ENCODE measurements at regions not wholly inside any gene's neighbourhood (a gene's known extent, or its start where the extent isn't known, plus 50 kb on each side); places are given as distances from the start of the nearest gene placed in this dataset.

- Histone ChIP-seq H3K36me3 (ENCODE audit: control insufficient read depth, insufficient read depth, low read length) (no peaks in the 10 kb centered on the region), H3K27me3 (ENCODE audit: control insufficient read depth, insufficient read depth, low read length) (no peaks in the 10 kb centered on the region), H3K4me3 (ENCODE audit: low read depth, low read length) (no peak overlapping the region)
- DNase-seq (ENCODE audit: low read depth) = no peak
- TF ChIP-seq CTCF (IDR thresholded peaks at IDR 0.05; ENCODE audit: insufficient read depth, low read length, poor library complexity, severe bottlenecking) = no peak
These were observed 271.1 kb downstream of the GALR1 start for GRCh38 chr18:77520767-77521166.

- TF ChIP-seq CTCF (IDR thresholded peaks at IDR 0.05; ENCODE audit: insufficient read depth, low read length, poor library complexity, severe bottlenecking) = no peak
- Histone ChIP-seq H3K4me3 (ENCODE audit: low read depth, low read length) (no peak overlapping the region), H3K27me3 (ENCODE audit: control insufficient read depth, insufficient read depth, low read length) (no peaks in the 10 kb centered on the region), H3K36me3 (ENCODE audit: control insufficient read depth, insufficient read depth, low read length) (no peaks in the 10 kb centered on the region)
- no peak for DNase-seq (ENCODE audit: low read depth)
These were observed 272.5 kb downstream of the GALR1 start for GRCh38 chr18:77522051-77522675.

GRCh38 chr18:77524909-77525308, 275.3 kb downstream of the GALR1 start:
- Histone ChIP-seq H3K4me3 (ENCODE audit: low read depth, low read length) (no peak overlapping the region), H3K27me3 (ENCODE audit: control insufficient read depth, insufficient read depth, low read length) (no peaks in the 10 kb centered on the region), H3K36me3 (ENCODE audit: control insufficient read depth, insufficient read depth, low read length) (no peaks in the 10 kb centered on the region)
- no peak for TF ChIP-seq CTCF (IDR thresholded peaks at IDR 0.05; ENCODE audit: insufficient read depth, low read length, poor library complexity, severe bottlenecking)
- DNase-seq (ENCODE audit: low read depth) = no peak

GRCh38 chr18:77526962-77527361, 277.3 kb downstream of the GALR1 start:
- no peaks in the 10 kb centered on the region for H3K36me3 ChIP-seq (ENCODE audit: control insufficient read depth, insufficient read depth, low read length)
- no peaks in the 10 kb centered on the region for H3K27me3 ChIP-seq (ENCODE audit: control insufficient read depth, insufficient read depth, low read length)
- H3K4me3 ChIP-seq (ENCODE audit: low read depth, low read length) = no peak overlapping the region
- TF ChIP-seq CTCF (IDR thresholded peaks at IDR 0.05; ENCODE audit: insufficient read depth, low read length, poor library complexity, severe bottlenecking) = no peak
- no peak for DNase-seq (ENCODE audit: low read depth)

GRCh38 chr18:77528872-77529271, 279.2 kb downstream of the GALR1 start:
- no peak for DNase-seq (ENCODE audit: low read depth)
- Histone ChIP-seq H3K27me3 (ENCODE audit: control insufficient read depth, insufficient read depth, low read length) (no peaks in the 10 kb centered on the region), H3K4me3 (ENCODE audit: low read depth, low read length) (no peak overlapping the region), H3K36me3 (ENCODE audit: control insufficient read depth, insufficient read depth, low read length) (no peaks in the 10 kb centered on the region)
- TF ChIP-seq CTCF (IDR thresholded peaks at IDR 0.05; ENCODE audit: insufficient read depth, low read length, poor library complexity, severe bottlenecking) = no peak

GRCh38 chr18:77529492-77530176, 280.0 kb downstream of the GALR1 start:
- H3K27me3 ChIP-seq (ENCODE audit: control insufficient read depth, insufficient read depth, low read length) = no peaks in the 10 kb centered on the region
- no peak for DNase-seq (ENCODE audit: low read depth)
- H3K36me3 ChIP-seq (ENCODE audit: control insufficient read depth, insufficient read depth, low read length) = no peaks in the 10 kb centered on the region
- TF ChIP-seq CTCF (IDR thresholded peaks at IDR 0.05; ENCODE audit: insufficient read depth, low read length, poor library complexity, severe bottlenecking) = no peak
- H3K4me3 ChIP-seq (ENCODE audit: low read depth, low read length) = no peak overlapping the region
